NCI-H1105 (cell line): ENCODE measurements at regions not wholly inside any gene's neighbourhood (a gene's known extent, or its start where the extent isn't known, plus 50 kb on each side); places are given as distances from the start of the nearest gene placed in this dataset.
"Not testable (repeated sequence)": the region's sequence is repeated elsewhere in the genome, so short reads cannot be mapped to it uniquely, and the experiment has no call there.

Source experiments
- DNase-seq: peaks from one replicate; lab custom pipeline; 2025; lab: John Stamatoyannopoulos, UW

DNA sequence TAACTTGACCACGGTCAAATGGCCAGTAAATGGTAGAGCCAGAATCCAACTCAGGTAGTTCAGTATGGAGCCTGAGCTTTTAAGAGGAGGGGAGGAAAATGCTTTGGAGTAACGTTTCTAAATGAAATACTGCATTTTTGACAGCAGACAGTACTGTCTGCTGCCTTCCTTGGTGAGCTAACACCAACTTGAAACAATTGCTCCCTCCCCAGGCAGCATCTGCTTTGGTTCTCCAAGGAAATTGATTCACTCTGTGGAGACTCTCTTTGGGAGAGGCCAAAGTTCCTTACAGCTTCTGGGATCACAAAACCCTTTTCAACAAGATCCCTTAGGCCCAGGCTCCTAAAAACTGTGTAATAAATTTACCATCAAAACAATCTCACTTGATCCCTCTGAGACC is 75.2 kb upstream of the SSBP2 start:
- no peak for DNase-seq

DNA sequence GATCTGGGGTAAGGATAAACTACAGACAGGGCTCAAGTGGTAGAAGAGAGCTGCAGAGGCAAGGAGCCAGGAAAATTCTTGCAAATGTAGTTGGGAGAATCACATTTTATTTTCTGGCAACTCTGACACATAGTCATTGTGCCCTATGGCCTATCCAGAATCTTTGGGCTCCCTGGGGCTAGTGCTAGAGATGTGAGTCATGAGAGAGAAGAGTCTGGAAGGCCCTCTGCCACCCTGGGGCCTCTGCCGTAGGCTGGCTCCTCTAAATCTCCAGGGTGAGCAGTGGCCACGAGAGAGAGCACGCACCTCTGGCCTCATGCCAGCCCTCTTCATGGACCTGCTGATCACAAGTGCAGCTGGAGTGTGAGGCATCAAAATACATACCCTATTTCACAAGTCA is 74.3 kb upstream of the SSBP2 start:
- DNase-seq = peak; percentile 53

DNA sequence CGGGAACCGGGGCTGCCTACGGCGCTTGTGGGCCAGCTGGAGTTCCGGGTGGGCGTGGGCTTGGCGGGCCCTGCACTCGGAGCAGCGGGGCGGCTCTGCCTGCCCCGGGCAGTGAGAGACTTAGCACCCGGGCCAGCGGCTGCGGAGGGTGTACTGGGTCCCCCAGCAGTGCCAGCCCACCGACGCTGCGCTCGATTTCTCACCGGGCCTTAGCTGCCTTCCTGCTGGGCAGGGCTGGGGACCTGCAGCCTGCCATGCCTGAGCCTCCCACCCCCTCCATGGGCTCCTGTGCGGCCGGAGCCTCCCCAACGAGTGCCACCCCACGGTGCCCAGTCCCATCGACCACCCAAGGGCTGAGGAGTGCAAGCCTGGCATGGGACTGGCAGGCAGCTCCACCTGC is 72.8 kb upstream of the SSBP2 start:
- DNase-seq = not testable (repeated sequence)

DNA sequence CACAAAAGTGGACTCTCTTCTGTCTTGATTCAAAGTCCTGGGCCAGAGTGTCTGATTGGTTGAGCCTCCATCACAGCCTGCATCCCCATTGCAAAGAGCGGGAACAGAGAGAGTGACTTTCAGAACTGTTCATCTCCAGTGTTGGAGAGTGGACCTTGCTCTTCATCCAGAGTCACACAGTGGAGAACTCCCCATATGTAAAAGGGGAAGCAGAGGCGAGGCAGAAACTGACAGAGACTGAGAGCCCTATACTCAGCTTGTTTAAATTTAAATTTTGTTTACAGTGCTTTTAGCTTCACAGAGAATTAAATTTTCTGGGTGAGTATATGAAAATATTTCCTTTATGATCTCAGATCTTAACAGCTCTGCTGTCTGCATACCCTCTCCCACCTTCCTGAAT is 70.0 kb upstream of the SSBP2 start:
- no peak for DNase-seq

DNA sequence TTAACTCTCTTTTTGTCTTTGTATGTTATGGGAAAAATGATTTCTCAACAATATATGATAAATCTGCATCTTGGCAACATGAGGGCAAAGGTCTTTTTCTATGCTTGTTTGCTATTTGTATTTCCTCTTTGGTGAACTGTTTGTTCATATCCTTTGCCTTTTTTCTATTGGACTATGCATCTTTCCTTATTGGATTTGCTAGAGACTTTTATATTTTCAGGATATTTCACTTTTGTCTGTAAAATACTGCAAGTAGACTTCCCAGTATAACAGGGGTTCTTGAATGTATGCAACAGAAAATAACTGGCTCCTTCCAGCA is 69.4 kb upstream of the SSBP2 start:
- no peak for DNase-seq

DNA sequence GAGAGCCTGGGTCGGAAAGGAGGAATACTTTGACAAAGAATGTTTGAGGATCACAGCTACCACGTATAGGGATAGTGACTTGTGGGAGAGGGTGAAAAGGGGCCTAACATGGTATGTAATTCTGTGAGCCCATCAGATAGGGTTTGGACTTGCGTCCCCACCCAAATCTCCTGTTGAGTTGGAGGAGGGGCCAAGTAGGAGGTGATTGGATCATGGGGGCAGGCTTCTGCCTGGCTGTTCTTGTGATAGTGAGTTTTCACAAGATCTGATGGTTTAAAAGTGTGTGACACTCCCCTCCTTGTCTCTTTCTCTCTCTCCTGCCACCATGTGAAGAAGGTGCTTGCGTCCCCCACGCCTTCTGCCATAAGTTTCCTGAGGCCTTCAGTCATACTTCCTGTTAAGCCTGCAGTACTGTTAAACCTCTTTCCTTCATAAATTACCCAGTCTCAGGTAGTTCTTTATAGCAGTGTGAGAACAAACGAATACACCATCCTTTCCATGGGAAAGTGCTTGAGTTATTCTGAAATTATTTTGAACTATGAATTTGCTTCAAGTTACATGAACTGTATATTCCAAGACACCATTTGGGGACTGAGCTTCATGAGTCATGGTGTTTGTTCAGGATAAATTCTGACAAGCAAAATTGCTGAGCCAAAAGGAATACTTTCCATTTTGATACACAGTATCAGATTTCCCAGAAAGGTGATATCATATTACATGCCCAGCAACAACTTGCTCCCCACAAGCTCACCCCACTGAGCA is 68.8 kb upstream of the SSBP2 start:
- peak; percentile 7 for DNase-seq

DNA sequence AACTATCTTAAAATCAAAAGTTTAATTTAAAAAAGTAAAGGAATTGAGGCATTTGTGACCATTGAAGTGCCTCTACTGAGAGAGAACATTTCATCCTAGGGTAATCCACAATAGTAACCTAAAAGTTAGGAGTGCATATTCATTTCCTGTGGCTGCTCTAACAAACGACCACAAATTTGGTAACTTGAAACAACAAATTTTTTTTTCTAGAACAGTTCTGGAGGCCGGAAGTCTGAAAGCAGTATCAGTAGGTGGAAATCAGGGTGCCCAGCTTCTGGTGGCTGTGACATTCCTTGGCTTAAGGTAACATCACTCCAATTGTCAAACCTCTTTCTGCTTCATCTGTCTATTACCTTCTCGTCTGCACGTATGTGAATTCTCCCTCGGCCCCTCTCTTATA is 67.1 kb upstream of the SSBP2 start:
- no peak for DNase-seq

DNA sequence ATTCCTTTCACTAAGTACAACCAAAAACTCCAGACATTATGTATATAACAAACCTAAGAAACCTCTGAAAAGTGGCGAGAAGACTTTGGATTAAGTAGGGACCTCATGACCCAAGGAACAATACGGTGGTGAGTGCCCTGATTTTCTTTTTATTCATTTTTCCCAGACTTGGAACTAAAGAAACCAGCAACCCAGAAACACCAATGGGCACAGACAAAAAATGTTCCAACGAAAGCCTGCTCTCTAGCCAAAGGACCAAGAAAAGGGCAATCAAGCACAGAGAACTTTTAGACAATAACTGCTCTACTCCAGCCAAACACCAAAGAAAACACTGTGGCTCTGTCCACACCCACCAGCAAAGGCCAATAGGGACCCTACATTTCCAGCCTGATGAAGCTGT is 66.2 kb upstream of the SSBP2 start:
- DNase-seq = no peak

DNA sequence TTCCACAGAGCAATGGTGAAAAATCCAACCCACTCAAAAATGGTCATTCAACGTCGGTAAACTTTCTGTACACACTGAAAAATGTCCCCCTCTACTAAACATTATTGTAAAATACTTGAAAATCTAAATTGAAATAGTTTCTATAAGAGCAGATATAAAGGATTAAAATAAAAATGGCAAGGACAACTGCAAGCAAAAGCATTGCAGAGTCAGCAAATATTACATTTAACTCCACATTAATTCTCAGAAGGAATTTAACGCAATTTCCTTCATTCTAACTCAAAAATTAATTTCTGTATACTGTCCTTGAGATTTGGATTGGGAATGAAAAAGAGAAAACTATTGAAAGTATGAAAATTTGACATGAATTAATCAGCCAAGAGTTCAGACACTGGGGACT is 64.4 kb upstream of the SSBP2 start:
- no peak for DNase-seq

DNA sequence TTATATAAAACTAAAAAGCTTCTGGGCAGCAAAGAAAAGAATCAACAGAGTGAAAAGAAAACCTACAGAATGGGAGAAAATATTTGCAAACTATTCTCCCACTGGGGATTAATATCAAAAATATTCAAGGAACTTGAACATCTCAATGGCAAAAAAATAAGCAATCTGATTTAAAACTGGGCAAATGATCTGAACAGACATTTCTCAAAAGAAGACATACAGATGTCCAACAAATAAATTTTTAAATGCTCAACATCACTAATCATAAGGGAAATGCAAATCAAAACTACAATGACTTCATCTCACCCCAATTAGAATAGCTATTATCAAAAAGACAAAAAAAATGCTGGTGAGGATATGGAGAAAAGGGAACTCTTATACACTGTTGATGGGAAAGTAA is 57.2 kb upstream of the SSBP2 start:
- no peak for DNase-seq

DNA sequence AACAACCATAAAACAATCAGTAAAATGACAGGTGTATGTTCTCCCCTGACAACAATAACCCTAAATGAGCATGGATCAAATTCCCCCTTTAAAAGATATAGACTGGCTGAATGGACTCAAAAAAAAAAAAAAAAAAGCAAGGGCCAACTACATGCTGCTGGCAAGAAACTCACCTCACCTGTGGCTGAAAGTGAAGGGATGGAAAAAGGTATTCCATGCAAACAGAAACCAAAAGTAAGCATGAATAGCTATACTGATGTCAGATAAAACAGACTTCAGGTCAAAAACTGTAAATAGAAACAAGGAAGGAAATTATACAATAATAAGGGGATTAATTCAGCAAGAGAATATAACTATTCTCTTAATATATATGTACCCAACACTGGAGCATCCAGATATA is 54.2 kb upstream of the SSBP2 start:
- DNase-seq = no peak

DNA sequence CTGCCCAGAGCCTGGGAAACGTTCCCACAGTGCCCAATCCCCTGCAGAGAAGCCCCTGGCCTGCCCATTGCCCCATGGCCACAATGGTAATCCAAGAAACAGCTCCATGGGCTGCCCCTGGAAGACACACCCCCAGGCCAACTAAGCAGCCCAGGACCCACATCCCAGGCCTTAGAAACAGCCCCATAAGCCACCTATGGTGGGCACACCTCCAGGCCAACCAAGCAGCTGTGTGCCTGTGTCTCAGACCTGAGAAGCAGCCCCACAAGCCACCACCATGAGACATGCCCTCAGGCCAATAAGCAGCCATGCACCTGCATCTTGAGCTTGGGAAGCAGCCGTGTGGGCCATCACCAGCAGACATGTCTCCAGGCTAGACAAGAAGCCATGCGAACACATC is 52.9 kb upstream of the SSBP2 start:
- DNase-seq = no peak

DNA sequence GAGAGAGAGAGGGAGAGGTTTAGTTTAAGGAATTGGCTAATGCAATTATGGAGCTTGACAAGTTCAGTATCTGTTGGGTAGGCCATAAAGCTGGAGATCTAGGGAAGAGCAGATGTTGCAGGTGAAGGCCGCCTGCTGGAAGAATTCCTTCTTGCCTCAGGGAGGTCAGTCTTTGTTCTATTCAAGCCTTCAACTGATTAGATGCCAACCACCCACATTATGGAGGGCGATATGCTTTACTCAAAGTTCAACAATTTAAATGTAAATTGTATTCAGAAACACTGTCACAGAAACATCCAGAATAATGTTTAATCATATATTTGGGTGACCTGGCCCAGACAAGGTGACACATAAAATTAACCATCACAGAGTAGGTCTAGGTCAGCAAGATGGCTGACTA is 51.7 kb upstream of the SSBP2 start:
- no peak for DNase-seq

DNA sequence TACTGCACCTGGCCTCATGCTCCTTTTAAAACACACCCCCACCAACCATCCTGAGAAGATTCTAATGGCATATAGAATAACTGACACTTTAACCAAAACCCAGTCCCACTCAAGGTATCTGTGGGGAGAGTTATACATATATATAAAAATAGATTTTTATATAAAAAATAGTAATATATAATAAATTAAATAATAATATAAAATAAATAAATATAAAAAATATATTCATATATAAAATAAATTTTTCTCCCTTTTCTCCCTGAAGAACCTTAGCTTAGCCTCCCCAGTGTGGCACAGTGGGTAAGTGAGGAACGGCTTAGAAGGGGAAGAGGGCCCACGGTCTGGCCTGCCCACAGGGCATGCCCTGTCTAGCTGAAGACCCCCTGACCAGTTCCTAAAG is 51.1 kb upstream of the SSBP2 start:
- no peak for DNase-seq

DNA sequence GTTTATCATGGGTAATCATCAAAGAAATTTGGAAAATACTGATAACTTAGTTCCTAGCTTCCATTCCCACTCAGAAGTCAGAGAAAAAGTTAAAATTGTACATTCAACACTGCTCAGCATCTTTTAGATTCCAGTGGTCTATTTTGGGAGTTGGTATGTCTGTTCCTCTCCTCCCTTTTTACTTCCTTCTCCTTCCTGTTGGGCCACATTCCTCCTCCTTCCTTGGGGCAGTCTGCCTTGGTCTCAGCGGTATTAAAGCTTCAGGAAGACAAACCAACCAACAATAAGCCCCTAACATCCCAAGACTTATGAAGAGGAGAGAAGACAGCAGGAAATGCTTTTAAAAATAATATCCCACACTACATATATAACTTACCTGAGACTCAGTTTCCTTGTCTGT is 49.9 kb upstream of the SSBP2 start:
- DNase-seq = no peak
